HG02642 (cell line): ENCODE measurements at regions not wholly inside any gene's neighbourhood (a gene's known extent, or its start where the extent isn't known, plus 50 kb on each side); places are given as distances from the start of the nearest gene placed in this dataset.
A peak's percentile ranks its signal among the peaks of the same experiment; 100 is the strongest.

Experiments used
- ATAC-seq: cut with Tn5 transposase; IDR thresholded peaks from one replicate; pipeline ENCODE4 v1.9.1; 2021; ENCODE audit warnings: mild to moderate bottlenecking; ENCODE audit not compliant: unreplicated experiment, poor library complexity

- ATAC-seq = no peak
Measured at GRCh38 chr12:24198936-24199671, 249.6 kb upstream of the SOX5 start.

GRCh38 chr12:24198070-24198469, 248.6 kb upstream of the SOX5 start:
- ATAC-seq = no peak

GRCh38 chr12:24197532-24197931, 248.1 kb upstream of the SOX5 start:
- ATAC-seq = no peak

- ATAC-seq = no peak
Measured at GRCh38 chr12:24195063-24195462, 245.6 kb upstream of the SOX5 start.

- no peak for ATAC-seq
Measured at GRCh38 chr12:24191117-24191516, 241.6 kb upstream of the SOX5 start.

- no peak for ATAC-seq
Measured at GRCh38 chr12:24185782-24186181, 236.3 kb upstream of the SOX5 start.

- ATAC-seq = peak; percentile 84
Measured at GRCh38 chr12:24177889-24178288, 228.4 kb upstream of the SOX5 start.

- no peak for ATAC-seq
Measured at GRCh38 chr12:24175929-24176328, 226.5 kb upstream of the SOX5 start.

- ATAC-seq = no peak
Measured at GRCh38 chr12:24175284-24175683, 225.8 kb upstream of the SOX5 start.

GRCh38 chr12:24173067-24173466, 223.6 kb upstream of the SOX5 start:
- no peak for ATAC-seq

- no peak for ATAC-seq
Measured at GRCh38 chr12:24172773-24173066, 223.2 kb upstream of the SOX5 start.

GRCh38 chr12:24172031-24172772, 222.7 kb upstream of the SOX5 start:
- ATAC-seq = peak; percentile 84

GRCh38 chr12:24155042-24155441, 205.6 kb upstream of the SOX5 start:
- ATAC-seq = no peak

GRCh38 chr12:24153079-24153478, 203.6 kb upstream of the SOX5 start:
- no peak for ATAC-seq

GRCh38 chr12:24152270-24152669, 202.8 kb upstream of the SOX5 start:
- no peak for ATAC-seq

GRCh38 chr12:24143928-24144327, 194.5 kb upstream of the SOX5 start:
- ATAC-seq = no peak

GRCh38 chr12:24139035-24139434, 189.6 kb upstream of the SOX5 start:
- ATAC-seq = no peak

- ATAC-seq = no peak
Measured at GRCh38 chr12:24138041-24138440, 188.6 kb upstream of the SOX5 start.

GRCh38 chr12:24135158-24135850, 185.8 kb upstream of the SOX5 start:
- no peak for ATAC-seq

- no peak for ATAC-seq
Measured at GRCh38 chr12:24134092-24134491, 184.6 kb upstream of the SOX5 start.

- no peak for ATAC-seq
Measured at GRCh38 chr12:24133384-24133783, 183.9 kb upstream of the SOX5 start.
